GM21528 (cell line): ENCODE measurements at regions not wholly inside any gene's neighbourhood (a gene's known extent, or its start where the extent isn't known, plus 50 kb on each side); places are given as distances from the start of the nearest gene placed in this dataset.

Experiments used
- ATAC-seq: cut with Tn5 transposase; IDR thresholded peaks from one replicate; pipeline ENCODE4 v1.9.1; 2021; ENCODE audit warnings: mild to moderate bottlenecking, moderate library complexity; ENCODE audit not compliant: unreplicated experiment, low FRiP score

DNA sequence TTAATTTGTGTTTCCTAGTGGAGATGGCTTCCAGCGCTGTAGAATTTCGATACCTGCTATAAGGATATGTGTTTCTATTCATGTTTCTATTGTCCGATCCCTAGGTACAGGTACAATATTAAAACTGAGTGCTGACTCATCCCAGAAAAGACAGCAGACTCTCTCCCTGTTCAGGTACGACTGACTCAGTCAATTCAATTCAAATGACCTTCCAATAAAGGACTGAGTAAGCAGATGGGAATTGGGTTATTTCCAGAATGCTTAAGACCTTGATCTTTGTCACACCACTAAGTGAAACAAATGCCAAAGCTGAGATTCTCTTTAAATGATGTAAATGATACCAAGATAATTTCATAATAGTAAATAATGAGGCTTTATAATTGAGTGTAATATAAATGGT lies 1596.9 kb downstream of the RPA4 start:
- no peak for ATAC-seq

DNA sequence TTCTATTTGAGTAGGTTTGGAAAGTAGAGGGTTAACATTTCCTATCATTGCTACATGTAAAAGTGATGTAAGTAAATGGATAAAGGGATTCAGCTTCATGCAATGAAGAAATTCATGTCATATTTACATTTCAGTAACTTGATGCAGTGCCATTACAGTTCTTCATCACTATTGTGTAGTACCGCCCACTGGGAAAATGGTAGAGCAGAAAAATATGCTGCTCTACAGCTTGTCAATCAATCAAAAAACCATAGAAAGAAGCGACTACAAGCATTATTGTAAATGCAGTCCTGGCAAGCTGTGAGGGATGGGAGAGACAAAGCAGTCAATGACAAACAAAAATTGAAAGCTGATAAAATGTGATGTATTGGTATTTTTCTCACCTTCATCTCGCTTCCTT lies 1597.9 kb downstream of the RPA4 start:
- ATAC-seq: no peak

DNA sequence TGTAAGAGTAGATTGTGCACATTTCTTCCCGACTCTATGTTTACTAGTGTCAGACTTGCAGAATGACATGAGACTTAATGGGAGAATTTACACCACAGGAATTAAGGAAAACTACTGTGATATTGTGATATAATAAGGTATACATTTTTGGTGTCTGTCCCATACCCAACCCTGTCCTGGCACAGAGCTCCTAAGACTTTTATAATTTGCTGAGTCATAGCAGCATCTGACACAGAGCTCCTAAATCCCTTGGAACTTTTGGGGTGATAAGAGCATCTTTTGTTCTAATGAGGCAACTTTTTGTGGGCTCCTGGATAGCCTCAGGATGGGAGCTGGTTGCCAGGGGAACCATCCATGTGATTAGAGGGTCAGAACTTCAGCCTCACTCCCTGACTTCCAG lies 1607.0 kb downstream of the RPA4 start:
- ATAC-seq: no peak

DNA sequence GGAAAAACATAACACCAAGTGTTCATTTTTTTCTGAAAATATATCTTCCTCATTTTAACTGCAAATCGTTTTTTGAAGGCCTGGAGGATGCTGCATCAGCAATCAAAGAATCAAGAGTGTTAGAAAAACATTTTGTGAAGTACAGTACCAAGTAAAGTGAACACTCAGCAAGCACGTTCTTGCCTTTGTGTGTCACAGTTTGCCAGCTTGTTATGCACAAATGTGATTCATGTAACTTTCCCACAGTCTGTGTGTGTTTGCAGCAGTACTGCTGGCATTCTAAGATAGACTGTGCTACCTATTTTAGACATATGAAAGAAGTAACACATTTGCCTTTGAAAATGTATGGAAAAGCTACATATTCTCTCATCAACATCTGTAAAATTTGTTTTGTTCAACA lies 1617.7 kb downstream of the RPA4 start:
- ATAC-seq: no peak

DNA sequence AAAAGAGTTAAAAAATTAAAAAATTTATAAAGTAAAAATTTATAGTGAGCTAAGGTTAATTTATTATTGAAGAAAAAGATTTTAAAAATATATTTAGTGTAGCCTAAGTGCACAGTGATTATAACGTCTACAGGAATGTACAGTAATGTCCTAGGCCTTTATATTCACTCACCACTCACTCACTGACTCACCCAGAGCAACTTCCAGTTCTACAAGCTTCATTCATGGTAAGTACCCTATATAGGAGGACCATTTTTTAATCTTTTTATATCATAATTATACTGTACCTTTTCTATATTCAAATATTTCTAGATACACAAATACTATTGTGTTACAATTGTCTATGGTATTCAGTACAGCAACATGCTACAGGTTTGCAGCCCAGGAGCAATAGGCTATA lies 1623.2 kb downstream of the RPA4 start:
- no peak for ATAC-seq

GRCh38 chrX:98514032-98514431 lies 1630.3 kb downstream of the RPA4 start:
- no peak for ATAC-seq

DNA sequence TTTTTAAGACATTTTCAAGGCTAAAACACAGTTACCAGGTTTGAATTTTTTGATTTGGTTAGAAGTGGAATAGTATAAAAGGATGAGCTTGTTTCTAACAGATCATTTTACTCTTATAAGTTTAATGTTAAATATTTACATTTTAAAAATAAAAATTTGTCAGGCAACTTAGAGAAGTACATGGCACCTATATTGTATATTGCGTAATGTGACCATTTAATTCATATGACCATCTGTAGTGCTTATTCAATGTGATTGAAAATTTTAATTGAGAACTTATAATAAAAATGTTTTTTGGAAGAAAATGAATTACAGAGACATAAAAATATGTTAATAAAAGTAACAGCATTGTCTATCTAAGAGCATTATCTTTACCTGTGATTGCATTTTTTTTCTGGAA lies 1632.4 kb downstream of the RPA4 start:
- ATAC-seq: no peak

DNA sequence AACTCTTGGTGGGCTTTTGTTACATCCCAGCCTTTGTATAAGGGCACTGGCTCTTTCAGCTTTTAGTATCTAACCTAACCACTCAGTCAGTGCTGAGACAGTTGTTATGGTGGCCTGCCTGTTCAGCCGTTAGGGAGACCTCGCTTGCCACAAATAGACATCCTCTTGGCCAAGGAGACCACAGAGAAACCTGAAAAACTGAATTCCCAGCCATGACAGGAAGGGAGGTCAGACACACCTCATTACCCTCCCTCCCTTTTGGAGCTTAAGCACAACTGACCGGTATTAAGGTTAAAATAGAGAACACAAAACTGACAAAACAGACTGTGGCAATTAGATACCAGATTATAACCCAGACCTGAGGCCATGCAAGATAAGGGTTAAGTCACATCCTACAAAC lies 1639.3 kb downstream of the RPA4 start:
- ATAC-seq: no peak

DNA sequence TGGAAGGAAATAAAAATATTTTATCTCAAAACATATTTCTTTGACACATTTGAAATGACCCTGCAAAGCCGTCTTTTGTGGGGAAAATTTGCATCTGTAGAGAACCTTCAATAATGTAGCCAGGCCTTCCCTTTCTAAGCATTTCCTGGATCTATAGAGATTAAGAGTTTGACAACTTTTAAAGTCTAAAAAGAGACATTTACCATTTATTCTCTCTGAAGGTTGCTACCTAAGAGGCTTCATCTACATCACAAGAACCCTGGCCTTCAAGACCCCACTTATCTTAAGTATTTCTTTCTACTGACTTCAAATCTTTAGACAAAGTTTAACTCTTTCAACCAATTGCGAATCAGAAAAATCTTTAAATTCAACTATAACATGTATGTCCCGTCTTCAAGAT lies 1639.8 kb downstream of the RPA4 start:
- ATAC-seq: no peak

- ATAC-seq: no peak
Measured at GRCh38 chrX:98548519-98548918, 1664.8 kb downstream of the RPA4 start.

DNA sequence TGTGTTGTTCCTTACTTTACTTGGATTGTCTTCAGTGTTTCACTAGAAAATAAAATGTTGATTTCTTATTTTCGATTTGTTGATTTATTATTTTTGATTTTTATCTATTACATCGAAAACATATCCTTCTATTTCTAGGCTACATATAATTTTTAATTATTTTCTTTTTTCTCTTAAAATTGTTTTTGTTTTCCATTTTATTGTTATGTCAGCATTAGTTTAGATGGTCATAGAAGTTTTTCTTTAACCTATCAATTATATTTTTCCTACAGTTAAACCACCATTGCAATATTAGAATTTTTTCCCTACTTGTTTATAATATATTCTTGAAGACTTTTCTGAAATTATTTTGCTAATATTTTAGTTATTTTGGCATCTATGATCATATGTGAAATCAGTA lies 1685.1 kb downstream of the RPA4 start:
- no peak for ATAC-seq

DNA sequence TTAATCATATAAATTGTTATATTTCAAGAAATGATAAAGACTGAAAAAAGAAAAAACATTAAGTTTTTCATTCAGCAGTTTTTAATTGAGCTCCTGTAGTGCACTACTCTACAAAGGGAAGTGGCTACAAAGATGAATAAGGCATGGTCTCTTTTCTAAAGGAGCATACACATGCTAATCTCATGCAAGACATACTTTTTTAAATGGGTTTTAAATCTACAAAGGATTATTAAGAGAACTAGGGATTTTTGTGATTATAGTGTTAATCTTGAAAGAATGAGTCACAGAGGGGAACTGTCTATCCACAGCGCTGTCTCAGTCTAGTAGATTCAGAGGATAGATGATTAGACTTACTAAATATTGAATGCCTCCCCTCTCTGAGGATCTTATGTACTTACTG lies 1722.2 kb downstream of the RPA4 start:
- ATAC-seq: no peak

GRCh38 chrX:98607739-98608138 lies 1724.0 kb downstream of the RPA4 start:
- no peak for ATAC-seq

DNA sequence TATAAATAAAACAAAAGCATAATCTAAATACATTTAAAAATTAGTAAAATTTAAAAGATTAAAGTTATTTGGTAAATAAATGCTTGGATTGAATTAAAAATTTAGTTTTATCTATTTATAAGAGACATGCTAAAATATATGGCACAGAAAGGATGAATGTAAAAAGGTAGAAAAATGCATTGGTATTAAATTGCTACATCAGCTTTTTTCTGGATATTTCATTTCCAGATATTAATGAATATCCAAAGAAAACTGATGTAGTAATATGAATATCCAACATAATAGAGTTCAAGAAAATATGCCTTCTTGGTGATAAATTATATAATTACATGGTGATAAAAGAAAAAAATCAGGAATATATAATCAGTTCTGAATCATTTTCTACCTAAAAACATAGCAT lies 1743.9 kb downstream of the RPA4 start:
- no peak for ATAC-seq

DNA sequence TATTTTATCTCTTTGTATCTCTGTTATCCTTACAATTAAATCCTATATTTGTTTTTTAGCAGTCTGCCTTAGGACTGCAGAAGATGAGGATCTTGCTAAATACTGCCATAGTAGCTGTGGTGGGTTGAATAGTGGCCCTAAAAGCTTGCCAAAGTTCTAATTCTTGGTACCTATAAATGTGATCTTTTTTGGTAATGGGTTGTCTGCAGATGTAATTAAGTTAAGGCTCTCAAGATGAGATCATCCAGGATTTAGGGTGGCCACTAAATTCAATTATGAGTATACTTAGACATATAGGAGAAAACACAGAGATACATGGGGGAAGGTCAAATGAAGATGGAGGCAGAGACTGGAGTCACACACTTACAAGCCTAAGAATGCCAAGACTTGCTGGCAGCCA lies 1753.7 kb downstream of the RPA4 start:
- no peak for ATAC-seq

DNA sequence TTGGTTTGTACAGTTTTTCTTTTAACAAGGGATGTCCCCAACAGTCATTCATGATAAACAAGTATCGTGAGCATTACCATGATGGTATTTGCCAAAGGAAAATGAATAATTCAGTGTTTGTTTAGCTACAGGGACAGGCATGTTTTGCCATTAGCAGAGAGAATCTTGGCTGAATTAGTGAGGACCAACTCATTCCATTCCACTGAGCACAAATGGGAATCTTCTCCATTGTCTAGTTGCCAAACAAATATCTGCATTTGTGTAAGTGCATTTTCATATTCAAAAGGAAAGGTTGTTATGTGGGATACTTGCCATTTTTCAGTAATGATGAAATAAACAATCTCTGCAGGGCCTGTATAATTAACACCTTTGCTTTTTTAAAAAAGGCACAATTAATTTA lies 1762.6 kb downstream of the RPA4 start:
- no peak for ATAC-seq

DNA sequence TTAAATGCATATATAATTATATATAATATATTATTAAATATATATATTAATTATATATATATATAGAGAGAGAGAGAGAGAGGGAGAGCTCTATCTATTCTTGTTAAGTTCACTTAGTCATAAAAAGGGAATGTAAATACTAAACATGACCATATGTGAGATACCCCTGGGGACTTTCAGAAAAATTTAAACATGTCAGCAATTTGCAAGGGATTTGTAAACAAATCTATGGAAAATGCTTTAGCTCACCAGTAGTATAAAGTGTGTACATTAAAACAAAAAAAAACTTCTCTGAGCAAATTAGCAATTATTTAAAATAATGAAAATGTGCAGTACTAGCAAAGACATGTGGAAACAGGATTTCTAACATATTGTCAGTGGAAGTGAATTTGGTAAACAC lies 1755.5 kb downstream of the PCDH19 start:
- ATAC-seq: no peak
